Endothelial cell of umbilical vein (primary cell): ENCODE measurements at regions not wholly inside any gene's neighbourhood (a gene's known extent, or its start where the extent isn't known, plus 50 kb on each side); places are given as distances from the start of the nearest gene placed in this dataset.

Experiments
- BruUV-seq: library from RNA; stranded (reverse); fragments of 400-500 nt; replicated peaks from 2 replicates; lab custom pipeline; 2021; lab: Mats Ljungman, UMichigan
- CTCF ChIA-PET: fragments of 300-600, 350-600 bp; sonication (Branson Sonifier 250); formaldehyde crosslinking; loops from one replicate; lab custom pipeline; 2021; ENCODE audit warnings: antibody characterized with exemption, inconsistent platforms; lab: Charles Lee
- POLR2A ChIA-PET: fragments of 300-600, 350-600 bp; sonication (Branson Sonifier 250); formaldehyde crosslinking; loops from one replicate; lab custom pipeline; 2021; ENCODE audit warnings: antibody characterized with exemption, inconsistent platforms; lab: Charles Lee
- DNase-seq: peaks from one replicate; pipeline ENCODE4 v3.0.0-alpha.2; 2011; ENCODE audit warnings: low read depth, low spot score
- FAIRE-seq: peaks from 2 replicates; lab custom pipeline; 2011; peaks lifted over from hg19 to GRCh38; lab: Jason Lieb, UNC
- H2AFZ ChIP-seq: 2 replicates; pipeline ENCODE4 v1.6.0; 2012; ENCODE audit warnings: low read depth, low read length, control low read depth, inconsistent platforms
- H3K27ac ChIP-seq: 2 replicates; pipeline ENCODE4 v1.5.1; 2011; ENCODE audit warnings: low read depth, mild to moderate bottlenecking, control low read depth, low read length, moderate library complexity; ENCODE audit not compliant: insufficient read depth
- H3K27me3 ChIP-seq, 2 experiments: 2 replicates each; pipeline versions ENCODE4 v1.6.0 to v1.6.1; 2011; ENCODE audit warnings: low read length in 2 of 2, mixed read lengths in 1 of 2; ENCODE audit not compliant: control insufficient read depth in 2 of 2, insufficient read depth in 2 of 2
- H3K36me3 ChIP-seq, 2 experiments: 2 replicates in 1 of 2; 3 replicates in 1 of 2; pipeline ENCODE4 v1.5.1; 2011; ENCODE audit warnings: low read length in 2 of 2, mild to moderate bottlenecking in 1 of 2, moderate library complexity in 1 of 2; ENCODE audit not compliant: control insufficient read depth in 2 of 2, insufficient read depth in 2 of 2; ENCODE audit errors: extremely low read depth in 1 of 2
- H3K4me1 ChIP-seq: 3 replicates; pipeline ENCODE4 v1.5.1; 2011; ENCODE audit warnings: mild to moderate bottlenecking, low read length; ENCODE audit not compliant: control insufficient read depth, insufficient read depth; ENCODE audit errors: extremely low read depth
- H3K4me2 ChIP-seq: 2 replicates; pipeline ENCODE4 v1.6.1; 2011; ENCODE audit warnings: low read length, control low read depth, mixed read lengths; ENCODE audit not compliant: insufficient read depth
- H3K4me3 ChIP-seq, 3 experiments: fragments of 200-600 bp in 1 of 3; sonication (generic), shearing (Covaris generic) in 1 of 3; replicated peaks in 1 of 3; 2 replicates each; pipeline ENCODE4 v1.5.1; 2011 to 2016; ENCODE audit warnings: control low read depth in 3 of 3, low read length in 3 of 3, mild to moderate bottlenecking in 2 of 3, inconsistent platforms in 1 of 3, low read depth in 1 of 3, moderate library complexity in 1 of 3; ENCODE audit not compliant: insufficient read depth in 1 of 3
- H3K79me2 ChIP-seq: 2 replicates; pipeline ENCODE4 v1.6.0; 2012; ENCODE audit warnings: low read length, inconsistent platforms; ENCODE audit not compliant: control insufficient read depth, insufficient read depth
- H3K9ac ChIP-seq: replicated peaks from 2 replicates; pipeline ENCODE3; 2011; ENCODE audit warnings: low read length, control low read depth; ENCODE audit not compliant: insufficient read depth; ENCODE audit errors: extremely low read depth
- H3K9me1 ChIP-seq: replicated peaks from 3 replicates; pipeline ENCODE4 v1.6.0; 2011; ENCODE audit warnings: mild to moderate bottlenecking, low read length; ENCODE audit not compliant: control insufficient read depth, insufficient read depth; ENCODE audit errors: extremely low read depth
- H3K9me3 ChIP-seq: replicated peaks from 2 replicates; pipeline ENCODE4 v1.5.1; 2012; ENCODE audit warnings: low read length, inconsistent platforms; ENCODE audit not compliant: control insufficient read depth, insufficient read depth
- H4K20me1 ChIP-seq: replicated peaks from 2 replicates; pipeline ENCODE3; 2011; ENCODE audit warnings: mild to moderate bottlenecking, low read length; ENCODE audit not compliant: control insufficient read depth, insufficient read depth; ENCODE audit errors: extremely low read depth
- EZH2 ChIP-seq: IDR thresholded peaks from 2 replicates; pipeline ENCODE4 v1.6.1; 2012; ENCODE audit warnings: borderline replicate concordance, low read depth, mild to moderate bottlenecking, moderate library complexity, low read length, inconsistent platforms; ENCODE audit not compliant: severe bottlenecking
- FOS ChIP-seq: IDR thresholded peaks from 2 replicates; pipeline ENCODE4 v1.6.1; 2011; ENCODE audit warnings: mild to moderate bottlenecking, low read length, moderate library complexity, borderline replicate concordance; ENCODE audit not compliant: insufficient read depth
- GATA2 ChIP-seq: IDR thresholded peaks from 2 replicates; pipeline ENCODE4 v1.7.0; 2011; ENCODE audit warnings: low read depth, mild to moderate bottlenecking, moderate library complexity, mixed read lengths, low read length; ENCODE audit not compliant: insufficient read length, insufficient read depth
- MYC ChIP-seq: IDR thresholded peaks from one replicate; pipeline ENCODE4 v1.6.1; 2011; ENCODE audit warnings: mild to moderate bottlenecking, low read depth, low read length
- POLR2AphosphoS5 ChIP-seq: IDR thresholded peaks from 2 replicates; pipeline ENCODE4 v1.6.1; 2012; ENCODE audit warnings: low read depth, mild to moderate bottlenecking, control low read depth, low read length, moderate library complexity; ENCODE audit not compliant: insufficient read depth
- dilution Hi-C: fragments of 300-500 bp; cut with MboI; formaldehyde crosslinking; loops from one replicate; pipeline ENCODE4 v1.15.0; 2019; ENCODE audit warnings: low sequenced_read_pairs; ENCODE audit not compliant: extremely low pct_ligation_motif_present
- intact Hi-C: fragments of 100-400 bp; cut with micrococcal nuclease; formaldehyde crosslinking; loops from one replicate; pipeline ENCODE4 v1.10.0; 2022
- TF ChIP-seq, protein P1 (sequence below), 2 donors: IDR thresholded peaks; 1 replicate in 1 of 2; 2 replicates in 1 of 2; pipeline ENCODE4 v1.5.1; 2011; ENCODE audit warnings: low read length in 2 of 2, mild to moderate bottlenecking in 2 of 2, moderate library complexity in 2 of 2, control low read depth in 1 of 2, inconsistent platforms in 1 of 2, low read depth in 1 of 2; ENCODE audit not compliant: insufficient read depth in 1 of 2; ENCODE audit errors: extremely low read depth in 1 of 2
- TF ChIP-seq, protein P2 (sequence below): IDR thresholded peaks from 2 replicates; pipeline ENCODE4 v1.6.1; 2011; ENCODE audit not compliant: insufficient read depth, insufficient read length

DNA sequence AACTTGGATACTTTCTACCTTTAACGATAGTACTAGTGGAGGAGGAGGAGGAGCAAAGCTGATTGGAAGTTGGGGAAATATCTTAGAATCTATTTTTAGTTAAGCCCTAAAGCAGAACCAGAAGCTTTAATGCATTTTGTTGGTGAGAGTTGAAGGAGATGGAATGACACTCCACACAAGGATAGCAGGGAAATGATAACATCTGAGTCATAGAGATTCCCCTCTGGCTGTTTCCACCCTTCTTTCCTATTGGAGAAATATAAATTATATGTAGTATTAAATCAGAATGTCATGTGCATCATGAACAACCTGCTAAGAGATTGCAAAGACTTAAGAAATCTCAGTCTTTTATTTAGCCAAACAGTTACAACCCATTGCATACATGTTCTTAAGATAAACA, 1357.7 kb downstream of the NCAM2 start:
- Histone ChIP-seq H3K79me2 (no peaks in the 10 kb centered on the region), H3K9ac (no peak overlapping the region), H3K27ac (no peak overlapping the region), H3K4me3 (no peak overlapping the region), H3K4me1 (no peaks in the 10 kb centered on the region), H4K20me1 (no peaks in the 10 kb centered on the region), H3K9me3 (no peaks in the 10 kb centered on the region), H3K27me3 (no peaks in the 10 kb centered on the region), H3K4me2 (no peak overlapping the region), H3K9me1 (no peaks in the 10 kb centered on the region), H3K36me3 (no peaks in the 10 kb centered on the region), H2AFZ (no peak overlapping the region)
- no TSS peak for BruUV-seq
- DNase-seq (no peak), FAIRE-seq (no peak)
- intact Hi-C loops (no loop called here), dilution Hi-C loops (no loop called here)
- POLR2A ChIA-PET, result no interaction called here
- TF ChIP-seq GATA2 (no peak), FOS (no peak), EZH2 (no peak), MYC (no peak), POLR2AphosphoS5 (no peak)
- TF ChIP-seq, protein P1, sequence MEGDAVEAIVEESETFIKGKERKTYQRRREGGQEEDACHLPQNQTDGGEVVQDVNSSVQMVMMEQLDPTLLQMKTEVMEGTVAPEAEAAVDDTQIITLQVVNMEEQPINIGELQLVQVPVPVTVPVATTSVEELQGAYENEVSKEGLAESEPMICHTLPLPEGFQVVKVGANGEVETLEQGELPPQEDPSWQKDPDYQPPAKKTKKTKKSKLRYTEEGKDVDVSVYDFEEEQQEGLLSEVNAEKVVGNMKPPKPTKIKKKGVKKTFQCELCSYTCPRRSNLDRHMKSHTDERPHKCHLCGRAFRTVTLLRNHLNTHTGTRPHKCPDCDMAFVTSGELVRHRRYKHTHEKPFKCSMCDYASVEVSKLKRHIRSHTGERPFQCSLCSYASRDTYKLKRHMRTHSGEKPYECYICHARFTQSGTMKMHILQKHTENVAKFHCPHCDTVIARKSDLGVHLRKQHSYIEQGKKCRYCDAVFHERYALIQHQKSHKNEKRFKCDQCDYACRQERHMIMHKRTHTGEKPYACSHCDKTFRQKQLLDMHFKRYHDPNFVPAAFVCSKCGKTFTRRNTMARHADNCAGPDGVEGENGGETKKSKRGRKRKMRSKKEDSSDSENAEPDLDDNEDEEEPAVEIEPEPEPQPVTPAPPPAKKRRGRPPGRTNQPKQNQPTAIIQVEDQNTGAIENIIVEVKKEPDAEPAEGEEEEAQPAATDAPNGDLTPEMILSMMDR (IDR thresholded peaks at IDR 0.05; ENCODE audit: extremely low read depth in 1 of 2, insufficient read depth in 1 of 2, low read depth in 1 of 2, low read length in 2 of 2), result no peak
- TF ChIP-seq, protein P2, sequence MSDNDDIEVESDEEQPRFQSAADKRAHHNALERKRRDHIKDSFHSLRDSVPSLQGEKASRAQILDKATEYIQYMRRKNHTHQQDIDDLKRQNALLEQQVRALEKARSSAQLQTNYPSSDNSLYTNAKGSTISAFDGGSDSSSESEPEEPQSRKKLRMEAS, result no peak
- CTCF ChIA-PET, result interaction anchor here (0.5 kb wide), 1 partner anchor 1389 kb away, joined by 3 read pairs; no protein-coding TSS in a partner anchor
